ENCODE measurements at regions not wholly inside any gene's neighbourhood (a gene's known extent, or its start where the extent isn't known, plus 50 kb on each side); places are given as distances from the start of the nearest gene placed in this dataset.

DNA sequence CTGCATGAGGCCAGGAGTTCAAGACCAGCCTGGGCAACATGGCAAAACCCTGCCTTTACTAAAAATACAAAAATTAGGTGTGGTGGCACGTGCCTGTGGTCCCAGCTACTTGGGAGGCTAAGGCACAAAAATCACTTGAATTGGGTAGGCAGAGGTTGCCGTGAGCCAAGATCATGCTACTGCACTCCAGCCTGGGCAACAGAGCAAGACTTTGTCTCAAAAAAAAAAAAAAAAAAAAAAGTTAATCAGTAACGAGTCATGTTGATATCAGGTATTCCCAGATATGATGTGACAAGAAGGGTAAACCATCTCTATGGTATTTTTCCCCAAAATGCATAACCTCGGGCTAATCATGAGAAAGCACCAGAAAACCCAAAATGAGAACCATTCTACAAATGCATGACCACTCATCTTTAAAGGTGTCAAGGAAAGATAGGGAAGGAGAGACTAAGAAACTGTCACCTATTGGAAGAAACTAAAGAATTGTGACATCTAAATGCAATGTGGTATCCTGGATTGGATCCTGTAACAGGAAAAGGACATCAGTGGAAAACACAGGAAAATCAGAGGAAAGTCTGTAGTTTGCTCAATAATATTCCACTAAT lies 66.5 kb upstream of the MAP4 start:
- Mint-ChIP-seq H3K36me3 (ENCODE audit: insufficient read depth, unreplicated experiment) (peaks cover 37% of the 10 kb centered on the region), H3K4me3 (ENCODE audit: unreplicated experiment) (no peak overlapping the region), H3K4me1 (ENCODE audit: insufficient read depth, unreplicated experiment) (peaks cover 34% of the 10 kb centered on the region), H3K27ac (ENCODE audit: low read depth, unreplicated experiment) (no peak overlapping the region), H3K9me3 (ENCODE audit: unreplicated experiment) (no peaks in the 10 kb centered on the region), H3K27me3 (ENCODE audit: insufficient read depth, unreplicated experiment) (no peaks in the 10 kb centered on the region)
- ChIA-PET POLR2A (interaction anchor here (2.2 kb wide), 1 partner anchor 69 kb away, joined by 4 read pairs; no protein-coding TSS in a partner anchor), CTCF (interaction anchor here (1.4 kb wide), 1 partner anchor 68 kb away, joined by 3 read pairs; no protein-coding TSS in a partner anchor)
- intact Hi-C loops (cut with micrococcal nuclease), result loop anchor here (10.0 kb wide), 1 partner anchor 68 kb away; the partner anchor contains the start of gene MAP4
- no peak for DNase-seq (ENCODE audit: unreplicated experiment)
- TF ChIP-seq, protein P1, sequence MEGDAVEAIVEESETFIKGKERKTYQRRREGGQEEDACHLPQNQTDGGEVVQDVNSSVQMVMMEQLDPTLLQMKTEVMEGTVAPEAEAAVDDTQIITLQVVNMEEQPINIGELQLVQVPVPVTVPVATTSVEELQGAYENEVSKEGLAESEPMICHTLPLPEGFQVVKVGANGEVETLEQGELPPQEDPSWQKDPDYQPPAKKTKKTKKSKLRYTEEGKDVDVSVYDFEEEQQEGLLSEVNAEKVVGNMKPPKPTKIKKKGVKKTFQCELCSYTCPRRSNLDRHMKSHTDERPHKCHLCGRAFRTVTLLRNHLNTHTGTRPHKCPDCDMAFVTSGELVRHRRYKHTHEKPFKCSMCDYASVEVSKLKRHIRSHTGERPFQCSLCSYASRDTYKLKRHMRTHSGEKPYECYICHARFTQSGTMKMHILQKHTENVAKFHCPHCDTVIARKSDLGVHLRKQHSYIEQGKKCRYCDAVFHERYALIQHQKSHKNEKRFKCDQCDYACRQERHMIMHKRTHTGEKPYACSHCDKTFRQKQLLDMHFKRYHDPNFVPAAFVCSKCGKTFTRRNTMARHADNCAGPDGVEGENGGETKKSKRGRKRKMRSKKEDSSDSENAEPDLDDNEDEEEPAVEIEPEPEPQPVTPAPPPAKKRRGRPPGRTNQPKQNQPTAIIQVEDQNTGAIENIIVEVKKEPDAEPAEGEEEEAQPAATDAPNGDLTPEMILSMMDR (IDR thresholded peaks at IDR 0.05; ENCODE audit: unreplicated experiment), result no peak
- BruUV-seq (replicated peaks), result no TSS peak

DNA sequence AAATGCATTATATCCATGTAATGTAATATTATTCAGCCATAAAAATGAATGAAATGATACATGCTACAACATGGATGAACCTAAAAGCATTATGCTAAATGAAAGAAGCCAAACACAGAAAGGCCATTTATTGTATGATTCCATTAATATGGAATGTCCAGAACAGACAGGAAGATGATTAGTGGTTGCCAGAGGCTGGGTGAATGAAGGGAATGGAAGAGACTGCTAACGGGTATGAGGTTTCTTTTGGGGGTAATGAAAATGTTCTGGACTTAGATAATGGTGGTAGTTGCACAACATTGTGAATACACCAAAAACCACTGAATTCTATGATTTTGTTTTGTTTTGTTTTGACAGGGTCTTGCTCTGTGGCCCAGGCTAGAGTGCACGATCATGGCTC lies 61.6 kb upstream of the MAP4 start:
- DNase-seq (ENCODE audit: unreplicated experiment), result no peak
- Mint-ChIP-seq H3K4me3 (ENCODE audit: unreplicated experiment) (no peak overlapping the region), H3K27ac (ENCODE audit: low read depth, unreplicated experiment) (no peak overlapping the region)

DNA sequence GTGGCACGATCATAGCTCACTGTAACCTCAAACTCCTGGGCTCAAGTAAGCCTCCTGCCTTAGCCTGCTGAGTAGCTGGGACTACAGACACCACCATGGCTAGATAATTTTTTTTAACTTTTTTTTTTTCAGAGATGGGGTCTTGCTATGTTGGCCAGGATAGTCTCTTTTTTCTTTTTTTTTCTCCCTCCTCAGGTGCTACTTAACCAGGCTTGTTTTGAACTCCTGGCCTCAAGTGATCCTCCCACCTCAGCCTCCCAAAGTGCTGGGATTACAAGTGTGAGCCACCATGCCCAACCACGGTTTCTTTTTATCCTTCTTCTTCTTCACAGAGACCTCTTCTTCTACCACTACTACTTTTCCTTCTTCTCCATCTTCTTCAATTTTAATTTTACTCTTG lies 53.8 kb upstream of the MAP4 start:
- Mint-ChIP-seq H3K9me3 (ENCODE audit: unreplicated experiment) (no peaks in the 10 kb centered on the region), H3K27ac (ENCODE audit: low read depth, unreplicated experiment) (peak overlapping the region; percentile 4), H3K36me3 (ENCODE audit: insufficient read depth, unreplicated experiment) (peaks cover 39% of the 10 kb centered on the region), H3K27me3 (ENCODE audit: insufficient read depth, unreplicated experiment) (no peaks in the 10 kb centered on the region), H3K4me3 (ENCODE audit: unreplicated experiment) (no peak overlapping the region), H3K4me1 (ENCODE audit: insufficient read depth, unreplicated experiment) (peaks cover 6% of the 10 kb centered on the region)
- no peak for DNase-seq (ENCODE audit: unreplicated experiment)
- no TSS peak for BruUV-seq (replicated peaks)
- POLR2A ChIA-PET, result interaction anchor here (0.6 kb wide), 1 partner anchor 54 kb away, joined by 3 read pairs; no protein-coding TSS in a partner anchor
- TF ChIP-seq, protein P1 (IDR thresholded peaks at IDR 0.05; ENCODE audit: unreplicated experiment), result no peak
- CTCF ChIA-PET, result no interaction called here
- intact Hi-C loops (cut with micrococcal nuclease), result no loop called here

More for the DNA sequence above, 61.6 kb upstream of the MAP4 start:
- Mint-ChIP-seq H3K27me3 (ENCODE audit: insufficient read depth, unreplicated experiment) (no peaks in the 10 kb centered on the region), H3K36me3 (ENCODE audit: insufficient read depth, unreplicated experiment) (peaks cover 31% of the 10 kb centered on the region), H3K9me3 (ENCODE audit: unreplicated experiment) (no peaks in the 10 kb centered on the region), H3K4me1 (ENCODE audit: insufficient read depth, unreplicated experiment) (peaks cover 15% of the 10 kb centered on the region)
- POLR2A ChIA-PET, result no interaction called here
- TF ChIP-seq, protein P1 (IDR thresholded peaks at IDR 0.05; ENCODE audit: unreplicated experiment), result no peak
- intact Hi-C loops (cut with micrococcal nuclease), result no loop called here
- CTCF ChIA-PET, result no interaction called here
- no TSS peak for BruUV-seq (replicated peaks)

DNA sequence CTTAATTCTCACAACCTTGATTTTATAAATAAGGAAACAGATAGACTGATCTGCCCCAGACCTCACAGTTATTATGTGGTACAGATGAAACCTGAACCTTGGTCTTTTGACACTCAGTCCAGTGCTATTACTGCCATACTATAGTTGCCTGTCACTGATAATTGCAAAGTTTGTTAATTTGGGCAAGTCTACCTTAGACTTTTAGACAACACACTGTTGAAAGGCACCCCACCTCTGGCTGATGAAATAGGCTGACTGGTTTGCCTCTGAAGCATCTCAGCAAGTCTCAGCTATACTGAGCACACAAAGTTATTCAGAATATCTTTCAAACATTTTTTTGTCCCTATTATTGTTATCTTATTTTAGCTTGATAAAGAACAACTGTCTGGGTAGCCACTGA lies 53.1 kb upstream of the MAP4 start:
- ChIA-PET CTCF (no interaction called here), POLR2A (interaction anchor here (0.6 to 1.2 kb wide), 2 partner anchors 55 to 288 kb away, joined by 3 to 5 read pairs; partner anchors contain the start of gene SMARCC1)
- TF ChIP-seq, protein P1 (IDR thresholded peaks at IDR 0.05; ENCODE audit: unreplicated experiment), result no peak
- Mint-ChIP-seq H3K4me1 (ENCODE audit: insufficient read depth, unreplicated experiment) (peaks cover 12% of the 10 kb centered on the region), H3K36me3 (ENCODE audit: insufficient read depth, unreplicated experiment) (peaks cover 34% of the 10 kb centered on the region), H3K27ac (ENCODE audit: low read depth, unreplicated experiment) (peak overlapping the region; percentile 11), H3K4me3 (ENCODE audit: unreplicated experiment) (no peak overlapping the region), H3K9me3 (ENCODE audit: unreplicated experiment) (no peaks in the 10 kb centered on the region), H3K27me3 (ENCODE audit: insufficient read depth, unreplicated experiment) (no peaks in the 10 kb centered on the region)
- no TSS peak for BruUV-seq (replicated peaks)
- no peak for DNase-seq (ENCODE audit: unreplicated experiment)
- intact Hi-C loops (cut with micrococcal nuclease), result no loop called here
